ENCODE measurements at regions not wholly inside any gene's neighbourhood (a gene's known extent, or its start where the extent isn't known, plus 50 kb on each side); places are given as distances from the start of the nearest gene placed in this dataset.

- TF ChIP-seq CTCF (IDR thresholded peaks at IDR 0.05; ENCODE audit: low read length), result no peak
- no peak for TF ChIP-seq EZH2 (optimal IDR thresholded peaks at IDR 0.05; ENCODE audit: low read depth, low read length)
- TF ChIP-seq EZH2phosphoT487 (IDR thresholded peaks at IDR 0.05; ENCODE audit: low read length), result no peak
Observed at GRCh38 chr7:69318794-69319193, 279.5 kb upstream of the AUTS2 start.
